H9 (cell line): ENCODE measurements at regions not wholly inside any gene's neighbourhood (a gene's known extent, or its start where the extent isn't known, plus 50 kb on each side); places are given as distances from the start of the nearest gene placed in this dataset.

Source experiments
- DNase-seq: peaks from one replicate; pipeline ENCODE4 v3.0.0-alpha.2; 2017
- H2AFZ ChIP-seq: one replicate; pipeline ENCODE4 v1.6.1; 2013; ENCODE audit warnings: mild to moderate bottlenecking, low read length, control low read depth, moderate library complexity
- H2AK5ac ChIP-seq: 2 replicates; pipeline ENCODE4 v1.6.1; 2013; ENCODE audit warnings: low read length, control low read depth, mixed read lengths; ENCODE audit not compliant: insufficient read length
- H2BK120ac ChIP-seq: one replicate; pipeline ENCODE4 v1.6.1; 2013; ENCODE audit warnings: low read depth, mild to moderate bottlenecking, low read length, control low read depth, inconsistent platforms; ENCODE audit not compliant: poor library complexity, severe bottlenecking
- H2BK12ac ChIP-seq: 2 replicates; pipeline ENCODE4 v1.6.1; 2013; ENCODE audit warnings: low read length, control low read depth, mixed read lengths, low read depth; ENCODE audit not compliant: insufficient read length
- H2BK15ac ChIP-seq: 2 replicates; pipeline ENCODE4 v1.6.1; 2013; ENCODE audit warnings: low read depth, low read length, control low read depth
- H2BK20ac ChIP-seq: one replicate; pipeline ENCODE4 v1.6.1; 2013; ENCODE audit warnings: low read depth, mild to moderate bottlenecking, low read length, control low read depth, inconsistent platforms; ENCODE audit not compliant: poor library complexity, severe bottlenecking
- H2BK5ac ChIP-seq: 2 replicates; pipeline ENCODE4 v1.6.1; 2013; ENCODE audit warnings: low read length, control low read depth, mixed read lengths; ENCODE audit not compliant: insufficient read length
- H3K14ac ChIP-seq: 2 replicates; pipeline ENCODE4 v1.6.1; 2013; ENCODE audit warnings: low read length, control low read depth; ENCODE audit not compliant: insufficient read depth
- H3K18ac ChIP-seq: 2 replicates; pipeline ENCODE4 v1.6.1; 2013; ENCODE audit warnings: low read depth, mild to moderate bottlenecking, mixed read lengths, low read length, control low read depth; ENCODE audit not compliant: insufficient read length
- H3K23ac ChIP-seq: 2 replicates; pipeline ENCODE4 v1.6.1; 2013; ENCODE audit warnings: low read length, control low read depth, mixed read lengths, low read depth; ENCODE audit not compliant: insufficient read length
- H3K23me2 ChIP-seq: 2 replicates; pipeline ENCODE4 v1.6.1; 2013; ENCODE audit warnings: low read depth, mild to moderate bottlenecking, mixed read lengths, low read length, control low read depth; ENCODE audit not compliant: insufficient read length, poor library complexity, severe bottlenecking
- H3K27ac ChIP-seq: 2 replicates; pipeline ENCODE4 v1.5.1; 2013; ENCODE audit warnings: low read length, control low read depth, mixed read lengths, low read depth; ENCODE audit not compliant: insufficient read length
- H3K27me3 ChIP-seq: 2 replicates; pipeline ENCODE4 v1.6.1; 2013; ENCODE audit warnings: low read length, control low read depth, inconsistent platforms; ENCODE audit not compliant: insufficient read depth
- H3K4ac ChIP-seq: 2 replicates; pipeline ENCODE4 v1.6.1; 2013; ENCODE audit warnings: low read depth, mild to moderate bottlenecking, control low read depth, inconsistent platforms, low read length, moderate library complexity
- H3K4me1 ChIP-seq: 2 replicates; pipeline ENCODE4 v1.6.1; 2013; ENCODE audit warnings: low read length, control low read depth, inconsistent platforms; ENCODE audit not compliant: insufficient read depth
- H3K4me2 ChIP-seq: 2 replicates; pipeline ENCODE4 v1.6.1; 2013; ENCODE audit warnings: low read length, control low read depth, mixed read lengths; ENCODE audit not compliant: insufficient read length, insufficient read depth
- H3K56ac ChIP-seq: 2 replicates; pipeline ENCODE4 v1.6.1; 2013; ENCODE audit warnings: low read depth, mild to moderate bottlenecking, mixed read lengths, low read length, control low read depth; ENCODE audit not compliant: insufficient read length
- H3K79me1 ChIP-seq: 2 replicates; pipeline ENCODE4 v1.6.1; 2013; ENCODE audit warnings: low read depth, mild to moderate bottlenecking, moderate library complexity, low read length, control low read depth, inconsistent platforms; ENCODE audit not compliant: insufficient read depth, poor library complexity, severe bottlenecking
- H3K79me2 ChIP-seq: 2 replicates; pipeline ENCODE4 v1.6.1; 2013; ENCODE audit warnings: low read length, control low read depth, inconsistent platforms; ENCODE audit not compliant: insufficient read depth
- H3K9ac ChIP-seq: 2 replicates; pipeline ENCODE4 v1.6.1; 2013; ENCODE audit warnings: low read length, control low read depth, mixed read lengths; ENCODE audit not compliant: insufficient read length; ENCODE audit errors: extremely low read depth
- H3K9me3 ChIP-seq: one replicate; pipeline ENCODE4 v1.6.1; 2013; ENCODE audit warnings: low read depth, low read length, inconsistent platforms; ENCODE audit not compliant: control insufficient read depth
- H3T11ph ChIP-seq: one replicate; pipeline ENCODE4 v1.6.1; 2013; ENCODE audit warnings: mild to moderate bottlenecking, low read length, control low read depth, inconsistent platforms
- H4K20me1 ChIP-seq: one replicate; pipeline ENCODE4 v1.6.1; 2013; ENCODE audit not compliant: control insufficient read depth, insufficient read length, insufficient read depth
- H4K5ac ChIP-seq: 2 replicates; pipeline ENCODE4 v1.6.1; 2013; ENCODE audit warnings: low read depth, mild to moderate bottlenecking, mixed read lengths, low read length, control low read depth; ENCODE audit not compliant: insufficient read length
- H4K8ac ChIP-seq: replicated peaks from 2 replicates; pipeline ENCODE4 v1.6.1; 2013; ENCODE audit warnings: low read length, control low read depth, mixed read lengths, low read depth; ENCODE audit not compliant: insufficient read length
- H4K91ac ChIP-seq: 2 replicates; pipeline ENCODE4 v1.6.1; 2013; ENCODE audit warnings: low read depth, mild to moderate bottlenecking, moderate library complexity, mixed read lengths, low read length, control low read depth; ENCODE audit not compliant: insufficient read length
- H3K27ac Mint-ChIP-seq, 3 experiments: 2 replicates in 2 of 3; 3 replicates in 1 of 3; pipeline ENCODE4 v1.8.0; 2020 to 2021; ENCODE audit warnings: mixed read lengths in 3 of 3, mild to moderate bottlenecking in 1 of 3, moderate library complexity in 1 of 3
- H3K27me3 Mint-ChIP-seq: 2 replicates; pipeline ENCODE4 v1.8.0; 2021; ENCODE audit warnings: low read depth, mild to moderate bottlenecking, moderate library complexity, mixed read lengths
- H3K36me3 Mint-ChIP-seq, 3 experiments: 2 replicates in 2 of 3; 3 replicates in 1 of 3; pipeline ENCODE4 v1.8.0; 2020 to 2021; ENCODE audit warnings: low read depth in 3 of 3, mixed read lengths in 3 of 3; ENCODE audit not compliant: insufficient read depth in 1 of 3
- H3K4me1 Mint-ChIP-seq, 2 experiments: 2 replicates each; pipeline ENCODE4 v1.8.0; 2020; ENCODE audit warnings: mixed read lengths in 2 of 2
- H3K4me3 Mint-ChIP-seq, 2 experiments: 2 replicates in 1 of 2; 3 replicates in 1 of 2; pipeline ENCODE4 v1.8.0; 2020 to 2021; ENCODE audit warnings: mild to moderate bottlenecking in 2 of 2, mixed read lengths in 2 of 2, moderate library complexity in 1 of 2
- H3K9me3 Mint-ChIP-seq, 2 experiments: 2 replicates in 1 of 2; 3 replicates in 1 of 2; pipeline ENCODE4 v1.8.0; 2020; ENCODE audit warnings: mild to moderate bottlenecking in 2 of 2, mixed read lengths in 2 of 2, moderate library complexity in 1 of 2
- CTCF ChIP-seq: fragments of 200-600 bp; sonication (generic); conservative IDR thresholded peaks from 3 replicates; pipeline ENCODE4 v1.8.0; 2021; ENCODE audit warnings: antibody characterized with exemption, mild to moderate bottlenecking
- WGBS: extraction: QIAGEN DNeasy Blood & Tissue Kit; methylation state at CpG from one replicate; pipeline ENCODE4 v1.1.7; 2013; ENCODE audit warnings: missing lambda C conversion rate, low lambda C conversion rate, mixed read lengths; ENCODE audit not compliant: insufficient read length; ENCODE audit errors: extremely low coverage; 5-methylcytosine and 5-hydroxymethylcytosine counted together

- Histone ChIP-seq H3K23me2 (no peaks in the 10 kb centered on the region), H4K8ac (no peak overlapping the region), H4K5ac (no peak overlapping the region), H3K18ac (no peak overlapping the region), H3K79me2 (no peaks in the 10 kb centered on the region), H4K91ac (no peak overlapping the region), H3K27me3 (no peaks in the 10 kb centered on the region; the same call in 1 of the 2 replicates), H3T11ph (no peak overlapping the region), H2BK20ac (no peak overlapping the region), H2BK120ac (no peak overlapping the region), H2BK5ac (no peak overlapping the region), H4K20me1 (no peaks in the 10 kb centered on the region), H2BK15ac (no peak overlapping the region), H3K23ac (no peak overlapping the region), H2AK5ac (no peak overlapping the region), H3K4ac (no peak overlapping the region), H3K4me2 (no peak overlapping the region), H3K4me1 (peaks cover 4% of the 10 kb centered on the region; the same call in 1 of the 2 replicates), H3K56ac (no peak overlapping the region), H3K27ac (no peak overlapping the region), H3K9me3 (no peaks in the 10 kb centered on the region), H3K14ac (no peak overlapping the region), H2AFZ (no peak overlapping the region), H2BK12ac (no peak overlapping the region), H3K9ac (no peak overlapping the region), H3K79me1 (no peaks in the 10 kb centered on the region)
- Mint-ChIP-seq H3K4me3 (no peak overlapping the region), H3K9me3 (peaks cover 15 to 17% of the 10 kb centered on the region in 2 experiments), H3K27me3 (no peaks in the 10 kb centered on the region), H3K27ac (peak overlapping the region in 2 of 3 experiments; percentile 41 to 79; a peak in 3 of 7 replicates), H3K4me1 (peaks cover 42 to 44% of the 10 kb centered on the region in 2 experiments), H3K36me3 (peaks cover 3 to 27% (median 26%) of the 10 kb centered on the region in 3 experiments)
- no peak for TF ChIP-seq CTCF
- no CpG with 5 or more reads among the region's 1 CpG for WGBS
- no peak for DNase-seq
Observed at GRCh38 chr3:106877627-106878026, 499.6 kb upstream of the CCDC54 start.
